Neural cell (in vitro differentiated cells): ENCODE measurements at regions not wholly inside any gene's neighbourhood (a gene's known extent, or its start where the extent isn't known, plus 50 kb on each side); places are given as distances from the start of the nearest gene placed in this dataset.

Experiments used
- H2AFZ ChIP-seq: fragments of 200-600, 300-800 bp; sonication (generic), shearing (Covaris generic); 2 replicates; pipeline ENCODE4 v1.6.0; 2014; ENCODE audit warnings: low read depth, mild to moderate bottlenecking, antibody characterized with exemption, low read length, moderate library complexity
- H3F3A ChIP-seq: fragments of 200-600 bp; shearing (Covaris generic); 2 replicates; pipeline ENCODE4 v1.6.1; 2016; ENCODE audit warnings: mild to moderate bottlenecking, moderate library complexity, mixed read lengths, antibody characterized with exemption, low read length; ENCODE audit not compliant: insufficient read depth, poor library complexity, severe bottlenecking
- H3K27ac ChIP-seq: fragments of 200-600, 300-800 bp; sonication (generic), shearing (Covaris generic); 2 replicates; pipeline ENCODE4 v1.5.1; 2014; ENCODE audit warnings: mild to moderate bottlenecking, low read length, moderate library complexity
- H3K27me3 ChIP-seq: fragments of 300-800, 200-600 bp; sonication (generic), shearing (Covaris generic); 2 replicates; pipeline ENCODE4 v1.6.0; 2014; ENCODE audit warnings: mild to moderate bottlenecking, low read depth, low read length, moderate library complexity; ENCODE audit not compliant: insufficient read depth
- H3K36me3 ChIP-seq: fragments of 300-800, 200-600 bp; sonication (generic), shearing (Covaris generic); 2 replicates; pipeline ENCODE4 v1.5.1; 2014; ENCODE audit warnings: mild to moderate bottlenecking, antibody characterized with exemption, low read length, moderate library complexity; ENCODE audit not compliant: insufficient read depth
- H3K4me2 ChIP-seq: fragments of 300-800, 200-600 bp; sonication (generic), shearing (Covaris generic); 2 replicates; pipeline ENCODE4 v1.6.0; 2014; ENCODE audit warnings: mild to moderate bottlenecking, low read length
- H3K4me3 ChIP-seq: fragments of 300-800, 200-600 bp; sonication (generic), shearing (Covaris generic); 2 replicates; pipeline ENCODE4 v1.5.1; 2014; ENCODE audit warnings: mild to moderate bottlenecking, low read length, moderate library complexity
- H3K79me2 ChIP-seq: fragments of 200-600 bp; shearing (Covaris generic); replicated peaks from 2 replicates; pipeline ENCODE4 v1.6.0; 2014; ENCODE audit warnings: mild to moderate bottlenecking, low read length, moderate library complexity; ENCODE audit not compliant: insufficient read depth
- H3K9ac ChIP-seq: fragments of 300-800, 200-600 bp; sonication (generic), shearing (Covaris generic); 2 replicates; pipeline ENCODE4 v1.6.1; 2016; ENCODE audit warnings: mild to moderate bottlenecking, low read length, mixed read lengths
- H3K9me2 ChIP-seq: fragments of 200-600 bp; shearing (Covaris generic); 2 replicates; pipeline ENCODE4 v1.6.1; 2016; ENCODE audit warnings: mild to moderate bottlenecking, low read length, mixed read lengths; ENCODE audit not compliant: insufficient read depth
- H3K9me3 ChIP-seq: fragments of 200-600, 300-800 bp; sonication (generic), shearing (Covaris generic); 2 replicates; pipeline ENCODE4 v1.6.1; 2016; ENCODE audit warnings: mild to moderate bottlenecking, mixed run types, low read length, moderate library complexity, mixed read lengths
- H4K20me1 ChIP-seq: fragments of 200-600 bp; shearing (Covaris generic); 2 replicates; pipeline ENCODE4 v1.6.1; 2016; ENCODE audit warnings: mild to moderate bottlenecking, mixed run types; ENCODE audit not compliant: insufficient read depth
- CTCF ChIP-seq: fragments of 450-650 bp; IDR thresholded peaks from 2 replicates; pipeline ENCODE4 v1.5.1; 2014; ENCODE audit warnings: antibody characterized with exemption, mild to moderate bottlenecking, moderate library complexity; ENCODE audit not compliant: poor library complexity, severe bottlenecking
- EP300 ChIP-seq: fragments of 450-650 bp; conservative IDR thresholded peaks from 2 replicates; pipeline ENCODE4 v1.6.1; 2014; ENCODE audit warnings: antibody characterized with exemption, mild to moderate bottlenecking, moderate library complexity; ENCODE audit not compliant: poor library complexity, severe bottlenecking
- EZH2 ChIP-seq: fragments of 200-600, 300-800 bp; shearing (Covaris generic), sonication (generic); IDR thresholded peaks from 2 replicates; pipeline ENCODE4 v1.6.1; 2014; ENCODE audit warnings: antibody characterized with exemption, low read length, borderline replicate concordance, mild to moderate bottlenecking; ENCODE audit not compliant: insufficient read depth, poor library complexity, severe bottlenecking
- MXI1 ChIP-seq: fragments of 450-650 bp; conservative IDR thresholded peaks from 2 replicates; pipeline ENCODE4 v1.6.1; 2014; ENCODE audit warnings: antibody characterized with exemption, mild to moderate bottlenecking; ENCODE audit not compliant: poor library complexity, severe bottlenecking
- POLR2AphosphoS5 ChIP-seq: IDR thresholded peaks from 2 replicates; pipeline ENCODE4 v1.6.1; 2012
- RAD21 ChIP-seq: fragments of 450-650 bp; conservative IDR thresholded peaks from 2 replicates; pipeline ENCODE4 v1.6.1; 2014; ENCODE audit warnings: antibody characterized with exemption, mild to moderate bottlenecking, moderate library complexity
- REST ChIP-seq: IDR thresholded peaks from 2 replicates; pipeline ENCODE4 v1.6.1; 2012; ENCODE audit warnings: borderline replicate concordance
- SMC3 ChIP-seq: fragments of 450-650 bp; conservative IDR thresholded peaks from 2 replicates; pipeline ENCODE4 v1.6.1; 2014; ENCODE audit warnings: antibody characterized with exemption, mild to moderate bottlenecking, moderate library complexity; ENCODE audit not compliant: poor library complexity
- TAF1 ChIP-seq: IDR thresholded peaks from 2 replicates; pipeline ENCODE4 v1.6.1; 2012; ENCODE audit warnings: low read depth

DNA sequence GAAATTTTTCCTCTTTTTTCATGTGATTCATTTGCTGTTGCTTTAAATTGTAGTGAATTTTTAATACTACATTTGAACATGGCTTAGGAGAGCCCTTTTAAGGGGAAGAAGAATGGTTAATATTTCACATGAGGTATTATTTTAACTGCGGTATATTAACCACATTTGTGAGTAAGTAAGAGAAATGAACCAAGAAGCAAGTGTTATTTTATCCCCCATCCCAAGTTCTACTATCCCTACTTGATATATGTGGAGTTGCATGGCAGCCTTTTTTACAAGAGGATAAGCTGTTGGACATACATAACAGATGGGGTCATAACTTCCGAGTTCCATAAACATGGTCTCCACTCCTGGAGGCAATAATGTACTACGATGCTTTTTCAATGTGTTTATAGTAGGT, 623.3 kb downstream of the LRFN5 start:
- no peaks in the 10 kb centered on the region for H3K79me2 ChIP-seq
- no peak overlapping the region for H3K9ac ChIP-seq
- no peaks in the 10 kb centered on the region for H3K27me3 ChIP-seq
- no peak overlapping the region for H3K4me2 ChIP-seq
- no peaks in the 10 kb centered on the region for H3K9me2 ChIP-seq
- H3K9me3 ChIP-seq: no peaks in the 10 kb centered on the region
- no peak overlapping the region for H3K4me3 ChIP-seq
- no peak overlapping the region for H2AFZ ChIP-seq
- no peaks in the 10 kb centered on the region for H3F3A ChIP-seq
- TF ChIP-seq REST: no peak
- no peak for TF ChIP-seq EZH2
- no peak for TF ChIP-seq POLR2AphosphoS5
- TF ChIP-seq CTCF: no peak
- no peak for TF ChIP-seq RAD21
- no peak for TF ChIP-seq MXI1
- no peak for TF ChIP-seq EP300
- no peak for TF ChIP-seq TAF1
- no peak for TF ChIP-seq SMC3
- H3K36me3 ChIP-seq: no peaks in the 10 kb centered on the region
- no peak overlapping the region for H3K27ac ChIP-seq
- H4K20me1 ChIP-seq: no peaks in the 10 kb centered on the region

GRCh38 chr14:42229294-42229693, 622.6 kb downstream of the LRFN5 start:
- Histone ChIP-seq H3K9ac (no peak overlapping the region), H3K4me3 (no peak overlapping the region), H3K79me2 (no peaks in the 10 kb centered on the region), H2AFZ (no peak overlapping the region), H3K27ac (no peak overlapping the region), H3K27me3 (no peaks in the 10 kb centered on the region), H4K20me1 (no peaks in the 10 kb centered on the region), H3K36me3 (no peaks in the 10 kb centered on the region), H3K9me3 (no peaks in the 10 kb centered on the region), H3K4me2 (no peak overlapping the region), H3F3A (no peaks in the 10 kb centered on the region), H3K9me2 (no peaks in the 10 kb centered on the region)
- no peak for TF ChIP-seq CTCF
- TF ChIP-seq EP300: no peak
